Activated CD8-positive, alpha-beta memory T cell treated with anti-CD3 and anti-CD28 coated beads for 1 hour (primary cell): ENCODE measurements at regions not wholly inside any gene's neighbourhood (a gene's known extent, or its start where the extent isn't known, plus 50 kb on each side); places are given as distances from the start of the nearest gene placed in this dataset.
"Not testable (repeated sequence)": the region's sequence is repeated elsewhere in the genome, so short reads cannot be mapped to it uniquely, and the experiment has no call there.

ENCODE experiments used
- DNase-seq, 2 donors: peaks; one replicate each; pipeline ENCODE4 v3.0.0-alpha.2; 2020; ENCODE audit warnings: low read depth in 1 of 2; ENCODE audit errors: extremely low read depth in 1 of 2

DNA sequence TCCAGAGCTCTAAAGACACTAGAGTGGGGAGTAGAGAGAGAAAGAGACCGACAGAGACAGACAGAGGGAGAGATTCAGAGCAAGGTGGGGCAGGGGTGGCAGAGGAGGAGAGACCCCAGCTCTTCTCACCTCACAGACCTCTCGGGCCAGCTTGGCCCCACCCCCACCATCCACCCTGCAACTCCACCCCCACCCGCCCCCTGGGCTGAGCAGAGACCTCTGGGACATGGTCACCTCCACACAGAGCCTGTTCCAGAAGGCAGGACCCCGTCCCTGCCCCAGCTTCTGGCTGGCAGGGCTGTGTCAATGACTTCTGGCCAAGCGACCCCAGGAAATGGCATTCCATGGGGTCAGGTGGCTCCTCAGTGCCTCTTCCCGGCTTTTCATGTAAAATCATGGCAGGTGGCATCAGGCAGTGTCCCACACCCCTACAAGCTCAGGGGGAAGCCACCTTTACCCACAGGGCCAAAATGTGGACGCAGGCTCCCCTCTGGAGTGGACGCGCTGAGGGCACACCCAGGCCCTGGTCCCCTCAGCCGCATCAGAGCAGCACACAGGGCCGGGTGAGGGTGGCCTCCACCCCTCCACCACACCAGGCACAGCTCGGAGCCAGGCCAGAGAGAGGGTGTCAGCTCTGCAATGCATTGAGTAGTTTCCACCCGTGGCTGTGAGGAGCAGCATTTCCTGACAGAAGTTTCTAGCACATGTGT, 131.2 kb upstream of the LPCAT1 start:
- DNase-seq: no peak

DNA sequence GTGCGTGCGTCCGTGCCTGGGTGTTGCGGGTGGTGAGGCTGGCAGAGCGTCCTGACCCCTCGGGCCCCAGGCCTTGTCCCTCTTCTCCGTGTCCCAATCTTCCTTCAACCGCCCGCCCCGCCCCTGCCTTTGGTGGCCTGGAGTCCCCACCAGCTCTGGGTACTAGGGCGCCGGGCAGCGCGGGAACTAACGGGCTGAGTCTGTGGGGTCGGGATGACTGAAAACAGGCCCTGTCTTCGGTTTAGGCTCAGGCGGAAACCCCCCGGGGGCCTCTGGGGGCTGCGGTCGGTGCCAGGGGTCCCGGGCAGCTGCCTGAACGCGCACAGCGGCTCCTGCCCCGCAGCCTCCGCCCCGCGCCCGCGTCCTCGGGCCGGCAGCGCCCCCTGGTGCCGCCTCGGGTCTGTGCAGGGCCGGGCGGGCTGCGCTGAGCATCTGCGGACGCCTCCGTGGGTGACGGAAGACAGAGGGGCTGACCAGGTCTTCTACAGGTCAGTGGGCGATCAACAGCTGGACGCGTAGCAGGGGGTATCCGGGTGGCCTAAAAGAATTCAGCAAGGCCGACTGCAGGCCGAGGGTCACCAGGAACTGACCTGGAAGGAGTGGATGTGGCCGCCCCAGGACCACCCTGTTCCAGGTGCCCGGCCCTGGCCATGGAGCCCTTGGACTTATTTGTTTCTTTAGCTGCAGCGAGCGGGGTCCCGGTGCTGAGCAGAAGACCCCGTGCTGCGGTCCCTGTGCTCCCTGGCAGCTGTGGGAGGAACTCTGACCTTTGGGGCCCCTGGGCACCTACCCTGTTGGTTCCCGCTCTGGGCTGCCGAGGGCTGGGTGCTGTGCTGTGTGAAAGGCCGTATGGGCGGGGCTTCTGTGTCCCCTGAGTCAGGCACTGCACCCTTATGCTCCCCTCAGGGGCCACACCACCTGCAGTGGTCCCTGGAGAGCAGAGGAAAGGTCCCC, 130.2 kb upstream of the LPCAT1 start:
- DNase-seq: peak in 1 of 2 donors; percentile 27

DNA sequence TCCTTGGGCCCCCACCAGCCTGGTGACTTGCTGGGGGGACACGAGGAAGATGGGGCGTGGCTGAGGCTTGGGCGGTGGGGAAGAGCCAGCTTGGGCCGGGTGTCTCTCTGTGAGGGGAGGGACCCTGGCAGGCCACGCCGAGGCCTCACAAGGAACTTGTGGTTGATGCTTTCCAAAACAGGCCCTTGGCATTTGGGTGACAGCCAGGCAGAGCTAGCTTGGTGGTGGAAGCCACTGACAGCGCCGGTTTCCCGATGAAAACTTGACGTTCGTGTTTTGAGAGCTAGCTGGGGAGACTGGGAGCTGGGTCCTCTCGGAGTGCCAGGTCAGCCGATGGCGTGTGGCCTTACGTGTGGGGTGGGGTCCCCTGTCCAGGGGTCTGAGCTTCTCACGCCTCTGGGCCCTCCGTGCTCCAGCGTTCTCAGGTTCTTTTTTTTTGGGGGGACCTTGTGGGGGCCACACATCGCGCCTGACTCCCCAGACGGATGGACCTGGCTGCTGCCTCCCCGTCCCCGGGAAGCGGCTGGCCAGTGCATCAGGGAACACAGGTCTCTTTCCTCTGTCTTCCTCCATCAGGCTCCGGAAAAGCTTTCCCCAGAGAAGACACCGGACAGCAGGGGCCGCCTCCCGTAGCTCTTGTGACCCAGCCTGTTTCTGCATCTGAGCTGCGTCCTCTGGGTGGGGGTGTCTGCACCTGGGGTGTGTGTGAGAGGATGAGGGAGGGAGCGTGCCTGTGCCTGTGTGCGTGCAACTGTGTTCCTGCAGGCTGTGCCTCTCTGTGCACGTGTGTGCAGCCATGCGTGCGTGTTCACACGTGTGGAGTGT, 129.3 kb upstream of the LPCAT1 start:
- no peak for DNase-seq

DNA sequence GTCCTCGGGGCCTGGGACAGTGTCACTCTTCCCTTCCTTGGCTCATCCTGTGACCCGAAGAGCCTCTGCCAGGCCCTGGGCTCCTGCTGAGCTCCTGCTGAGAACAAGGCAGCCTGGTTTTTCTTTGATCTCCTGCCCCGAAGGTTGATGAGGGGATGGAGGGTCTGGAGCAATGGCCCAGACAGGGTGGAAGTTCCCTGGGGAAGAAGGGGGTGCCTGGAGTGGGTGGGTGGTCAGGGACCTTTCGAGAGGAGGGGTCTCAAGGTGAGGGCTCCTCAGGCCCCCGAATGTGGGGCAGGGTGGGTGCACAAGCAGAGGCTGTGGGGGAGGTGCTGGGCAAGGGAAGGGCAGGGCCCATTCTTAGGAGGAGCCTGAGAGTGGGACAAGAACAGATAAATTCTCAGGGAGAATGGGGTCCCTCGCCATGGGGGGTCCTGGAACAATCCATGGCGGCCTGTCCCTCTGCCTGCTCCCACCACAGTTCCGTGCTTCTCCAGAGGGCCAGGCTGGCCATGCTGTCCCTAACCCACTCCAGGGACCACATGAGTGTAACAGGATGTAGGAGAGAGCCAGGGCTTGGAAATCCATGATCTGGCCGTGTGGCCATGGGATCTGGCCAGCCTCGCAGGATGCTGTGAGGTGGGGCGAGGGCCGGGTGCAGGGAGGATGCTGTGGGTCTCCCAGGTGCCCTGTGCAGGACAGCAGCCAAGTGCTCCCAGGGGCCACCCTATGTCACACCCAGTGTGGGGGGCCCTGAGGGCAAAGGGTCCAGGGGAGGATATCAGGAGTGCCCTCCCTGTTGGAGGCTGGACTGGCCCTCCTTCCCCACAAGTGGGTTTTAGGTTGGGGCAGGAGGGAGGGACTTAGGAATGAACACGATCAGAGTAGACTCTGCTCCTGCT, 128.5 kb upstream of the LPCAT1 start:
- DNase-seq: no peak

DNA sequence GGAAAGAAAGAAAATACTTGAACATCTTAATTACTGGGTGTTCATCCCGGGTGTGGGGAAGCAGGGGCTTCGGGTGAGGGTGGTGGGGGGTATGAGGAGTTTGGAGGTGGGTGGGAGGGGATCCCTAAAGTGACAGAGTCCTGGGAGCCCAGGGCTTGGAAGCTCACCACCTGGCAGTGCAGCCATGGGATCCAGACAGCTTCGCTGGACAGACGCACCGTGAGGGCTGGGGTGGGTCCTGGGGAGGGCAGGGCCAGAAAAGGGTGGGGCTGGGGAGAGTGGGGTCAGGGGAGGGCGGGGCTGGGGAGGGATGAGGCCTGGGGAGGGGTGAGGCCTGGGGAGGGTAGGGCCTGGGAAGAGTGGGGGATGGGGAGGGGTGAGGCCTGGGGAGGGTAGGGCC, 127.5 kb upstream of the LPCAT1 start:
- DNase-seq: no peak

DNA sequence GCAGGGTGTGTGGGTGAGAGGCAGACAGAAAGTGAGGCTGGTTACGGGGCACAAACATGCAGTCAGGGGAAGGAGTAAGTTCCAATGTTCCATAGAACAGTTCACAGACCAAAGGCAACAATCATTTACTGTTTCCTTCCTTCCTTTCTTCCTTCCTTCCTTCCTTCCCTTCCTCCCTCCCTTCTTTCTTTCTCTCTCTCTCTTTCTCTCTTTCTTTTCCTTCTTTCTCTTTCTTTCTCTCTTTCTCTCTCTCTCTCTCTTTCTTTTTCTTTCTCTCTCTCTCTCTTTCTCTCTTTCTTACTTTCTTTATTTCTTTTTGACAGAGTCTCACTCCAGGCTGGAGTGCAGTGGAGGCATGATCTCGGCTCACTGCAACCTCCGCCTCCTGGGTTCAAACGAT, 125.8 kb upstream of the LPCAT1 start:
- no peak for DNase-seq

DNA sequence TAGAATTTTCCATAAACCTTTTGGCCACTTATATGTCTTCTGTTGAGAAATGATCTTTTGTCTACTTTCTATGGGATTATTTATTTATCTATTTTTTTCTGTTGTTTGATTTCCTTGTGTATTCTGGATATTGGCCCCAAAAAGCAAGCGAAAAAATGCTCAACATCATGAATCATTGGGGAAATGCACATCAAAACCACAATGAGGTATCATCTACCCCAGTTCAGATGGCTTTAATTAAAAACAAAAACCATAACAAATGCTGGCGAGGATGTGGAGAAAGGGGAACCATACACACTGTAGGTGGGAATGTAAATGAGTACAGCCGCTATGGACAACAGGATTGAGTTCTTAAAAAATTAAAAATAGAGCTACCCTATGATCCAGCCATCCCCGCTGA, 125.0 kb upstream of the LPCAT1 start:
- DNase-seq: no peak

DNA sequence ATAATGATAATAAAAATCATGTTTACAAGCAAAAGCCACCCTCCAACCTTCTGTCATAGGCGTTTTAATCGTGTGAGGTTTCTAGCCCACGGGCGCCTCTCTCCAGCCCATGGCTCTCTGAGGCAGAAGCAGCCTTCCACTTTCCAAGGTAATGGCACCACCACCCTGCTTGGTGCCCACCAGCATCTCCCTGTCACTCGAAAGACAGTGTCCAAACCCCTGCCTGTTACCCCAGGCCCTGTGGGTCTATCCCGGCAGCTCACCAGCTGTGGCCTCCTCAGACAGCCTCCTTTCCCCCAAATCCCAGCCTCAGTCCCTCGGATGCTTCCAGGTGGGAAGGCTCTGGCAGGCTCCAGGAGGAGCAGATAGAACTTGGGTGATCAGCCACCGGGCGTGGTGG, 123.8 kb upstream of the LPCAT1 start:
- no peak for DNase-seq

DNA sequence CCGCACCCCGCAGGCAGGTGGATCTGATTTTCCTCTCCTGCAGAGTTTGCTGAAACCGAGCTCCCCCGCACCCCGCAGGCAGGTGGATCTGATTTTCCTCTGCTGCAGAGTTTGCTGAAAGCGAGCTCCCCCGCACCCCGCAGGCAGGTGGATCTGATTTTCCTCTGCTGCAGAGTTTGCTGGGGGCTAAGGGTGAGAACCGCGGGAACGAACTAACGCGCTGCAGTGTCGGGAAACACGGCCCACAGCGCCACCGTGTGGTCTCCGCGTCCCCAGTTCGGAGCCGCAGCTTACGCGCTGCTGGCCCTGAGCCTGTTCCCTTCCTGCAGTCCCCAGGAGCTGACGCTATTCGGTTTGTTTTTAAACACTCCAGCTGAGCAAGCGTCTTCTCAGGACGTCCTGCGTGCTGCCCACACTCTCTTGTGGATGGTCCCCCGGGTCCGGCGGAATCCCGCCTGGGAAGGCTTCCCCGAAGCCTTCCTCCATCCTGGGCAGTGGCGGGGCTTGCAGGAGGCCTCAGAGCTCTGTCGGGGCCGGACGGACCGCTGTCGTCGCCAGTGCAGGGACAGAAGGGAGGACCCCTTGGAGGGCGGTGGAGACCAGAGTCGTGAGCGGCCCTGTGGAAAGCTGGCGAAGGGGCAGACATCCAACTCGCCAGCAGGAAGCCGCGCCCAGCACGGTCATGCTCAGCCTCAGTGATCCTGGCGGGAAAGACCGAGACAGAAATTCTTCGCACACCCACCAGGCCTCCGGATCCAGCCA, 121.2 kb upstream of the LPCAT1 start:
- DNase-seq: peak; percentile 56 to 72

DNA sequence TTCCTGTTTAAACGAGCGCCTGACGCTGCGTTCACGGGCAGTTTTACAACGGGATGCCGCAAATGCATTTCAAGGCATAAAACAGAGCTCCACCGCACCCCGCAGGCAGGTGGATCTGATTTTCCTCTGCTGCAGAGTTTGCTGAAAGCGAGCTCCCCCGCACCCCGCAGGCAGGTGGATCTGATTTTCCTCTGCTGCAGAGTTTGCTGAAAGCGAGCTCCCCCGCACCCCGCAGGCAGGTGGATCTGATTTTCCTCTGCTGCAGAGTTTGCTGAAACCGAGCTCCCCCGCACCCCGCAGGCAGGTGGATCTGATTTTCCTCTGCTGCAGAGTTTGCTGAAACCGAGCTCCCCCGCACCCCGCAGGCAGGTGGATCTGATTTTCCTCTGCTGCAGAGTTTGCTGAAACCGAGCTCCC, 120.6 kb upstream of the LPCAT1 start:
- DNase-seq: not testable (repeated sequence)

DNA sequence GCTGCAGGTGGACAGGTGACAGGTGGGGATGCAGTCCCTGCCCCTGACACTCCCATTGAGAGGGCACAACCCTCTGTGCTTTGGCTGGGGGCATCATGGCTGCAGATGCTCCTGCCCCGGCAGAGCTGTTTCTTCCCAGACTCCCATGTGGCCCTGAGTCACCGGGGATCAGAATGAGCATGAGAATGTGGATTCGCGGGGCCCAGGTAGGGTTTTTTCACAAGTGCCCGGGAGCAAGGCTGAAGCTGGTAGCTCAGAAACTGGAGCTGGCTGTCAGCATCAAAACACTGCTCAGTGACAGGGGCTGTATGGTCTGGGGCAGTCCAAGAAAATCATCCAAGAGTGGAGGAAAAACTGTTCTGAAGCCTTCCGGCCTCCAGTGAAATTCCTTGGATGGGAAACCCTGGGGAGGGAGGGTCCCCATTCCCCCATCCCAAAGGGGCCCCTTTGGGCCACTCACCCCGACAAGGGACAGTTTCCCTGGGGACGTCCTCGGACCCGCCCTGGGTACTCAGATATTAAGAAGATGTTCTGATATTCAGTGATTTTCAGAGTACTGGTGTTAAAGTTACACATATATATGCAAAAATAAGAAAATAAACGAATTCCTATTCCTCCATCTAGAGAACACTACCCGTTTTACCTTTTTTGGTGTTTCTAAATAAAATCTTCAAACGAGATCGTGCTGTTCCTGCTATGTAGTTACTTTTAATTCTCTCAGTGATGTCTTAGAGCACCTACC, 120.1 kb upstream of the LPCAT1 start:
- no peak for DNase-seq

DNA sequence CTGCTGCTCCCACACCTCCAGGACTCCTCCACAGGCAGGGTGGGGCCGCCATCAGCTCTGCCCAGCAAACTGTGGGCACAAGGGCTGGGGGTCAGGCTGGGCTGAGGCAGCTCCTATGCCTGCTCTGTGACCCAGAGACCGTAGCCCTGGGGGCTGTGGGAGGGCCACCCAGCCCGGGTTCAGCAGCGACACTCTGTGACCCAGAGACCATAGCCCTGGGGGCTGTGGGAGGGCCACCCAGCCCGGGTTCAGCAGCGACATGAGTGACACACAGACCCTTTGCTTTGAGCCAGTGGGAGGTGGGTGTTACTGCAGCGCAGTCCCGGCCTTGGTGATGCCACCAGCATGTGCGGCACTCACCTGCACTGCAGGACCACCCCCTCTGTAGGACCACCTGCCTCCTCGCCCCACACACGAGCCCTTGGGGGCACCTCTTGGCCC, 118.9 kb upstream of the LPCAT1 start:
- no peak for DNase-seq

DNA sequence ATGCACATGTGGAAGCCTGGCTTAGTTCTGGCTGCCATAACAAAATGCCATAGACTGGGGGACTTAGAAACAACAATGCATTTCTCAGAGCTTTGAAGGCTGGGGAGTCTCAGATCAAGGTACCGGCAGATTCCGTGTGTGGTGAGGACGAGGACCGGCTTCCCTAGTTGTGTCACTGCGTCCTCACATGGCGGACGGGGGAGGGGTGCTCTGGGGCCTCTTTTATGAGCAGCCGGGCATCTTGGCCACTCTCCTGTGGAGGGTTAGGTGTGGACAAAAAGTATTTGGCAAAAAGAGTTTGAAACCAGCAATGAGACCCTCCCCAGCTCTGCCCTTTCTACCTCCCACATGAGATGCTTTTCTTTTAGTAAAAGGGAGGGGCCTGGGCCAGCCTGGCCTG, 118.5 kb upstream of the LPCAT1 start:
- DNase-seq: no peak

DNA sequence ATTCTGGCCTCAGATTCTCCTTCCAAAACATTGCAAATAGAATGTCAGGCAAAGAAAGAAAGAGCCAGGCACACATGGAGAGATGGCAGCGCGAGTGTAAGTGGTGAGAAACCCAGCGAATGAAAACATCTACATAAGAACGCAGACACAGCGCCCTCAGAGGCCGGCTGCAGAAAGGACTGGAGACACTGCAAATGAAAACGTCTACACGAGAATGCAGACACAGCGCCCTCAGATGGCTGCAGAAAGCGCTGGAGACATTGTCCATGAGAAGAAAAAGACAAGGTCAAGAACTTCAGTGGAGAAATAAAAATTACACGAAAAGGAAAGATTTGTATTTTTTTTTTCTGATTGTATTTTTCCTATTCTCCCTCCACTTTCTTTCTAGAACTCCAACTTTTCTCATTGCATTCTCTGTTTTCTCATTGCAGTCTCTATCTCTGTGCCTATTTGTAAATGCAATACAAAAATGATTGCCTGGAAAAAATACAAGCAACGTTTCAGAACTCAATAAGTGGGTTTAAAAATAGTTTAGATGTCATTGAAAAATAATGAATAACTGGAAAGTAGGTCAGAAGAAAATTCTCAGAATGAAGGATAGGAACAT, 117.9 kb upstream of the LPCAT1 start:
- peak; percentile 32 to 56 for DNase-seq

DNA sequence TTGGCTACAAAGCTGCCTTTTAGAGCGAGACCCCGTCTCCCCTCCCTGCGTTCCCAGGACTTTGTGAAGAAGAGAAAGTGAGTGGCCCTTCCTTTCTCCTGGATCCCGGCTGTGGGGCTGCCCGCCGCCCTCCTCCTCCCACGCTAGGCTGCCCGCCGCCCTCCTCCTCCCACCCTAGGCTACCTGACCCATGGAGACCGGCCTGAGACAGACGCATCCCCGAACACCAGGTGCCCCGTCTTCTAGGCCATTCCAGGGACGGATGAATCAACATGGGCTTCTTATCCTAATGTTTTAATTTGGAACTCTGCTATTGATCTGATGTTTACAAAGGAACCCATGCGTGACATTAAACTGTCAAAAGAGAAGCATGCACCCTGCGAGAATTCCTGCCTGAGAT, 117.3 kb upstream of the LPCAT1 start:
- no peak for DNase-seq

DNA sequence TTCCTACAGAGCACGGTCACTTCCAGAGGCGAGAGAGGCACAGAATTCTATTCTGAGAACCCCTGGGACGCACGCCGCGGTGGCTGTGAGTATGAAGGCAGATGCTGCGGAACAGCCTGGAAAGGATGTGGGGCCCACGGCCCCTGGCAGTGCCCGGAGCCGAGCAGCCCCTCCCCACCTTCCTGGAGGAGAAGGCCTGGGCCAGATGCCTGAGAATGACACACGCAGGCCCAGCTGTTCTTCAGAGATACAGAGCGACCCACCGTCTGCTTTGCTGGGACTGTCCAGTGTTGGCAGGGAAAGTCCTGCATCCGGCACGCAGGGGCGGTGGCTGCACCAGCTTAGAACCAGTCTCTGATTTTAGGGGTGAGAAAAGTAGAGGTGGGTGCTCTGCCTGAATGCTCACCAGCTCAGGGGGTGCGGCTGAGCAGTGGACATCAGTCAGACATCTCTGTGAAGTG, 116.7 kb upstream of the LPCAT1 start:
- no peak for DNase-seq

DNA sequence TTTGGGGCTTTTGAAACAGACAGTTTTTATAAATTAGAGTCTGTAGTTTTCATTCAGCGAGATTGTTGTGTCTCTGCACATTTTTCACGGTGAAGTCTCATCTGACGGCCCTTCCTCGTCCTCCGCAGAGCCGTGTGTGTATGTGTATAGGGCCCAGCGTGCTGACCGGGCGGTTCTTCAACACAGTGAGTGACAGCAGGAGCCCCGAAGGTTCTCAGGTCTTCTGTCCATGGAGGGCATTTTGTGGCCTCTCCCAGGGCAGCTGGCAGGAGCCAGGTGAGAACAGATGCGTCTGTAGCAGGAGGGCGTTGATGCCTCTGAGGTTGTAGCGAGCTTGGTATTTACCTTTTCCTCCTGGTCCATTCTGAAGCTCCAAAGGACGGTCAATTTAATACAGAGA, 116.0 kb upstream of the LPCAT1 start:
- DNase-seq: no peak
